Astrocyte (in vitro differentiated cells and primary cell): ENCODE measurements at regions not wholly inside any gene's neighbourhood (a gene's known extent, or its start where the extent isn't known, plus 50 kb on each side); places are given as distances from the start of the nearest gene placed in this dataset.

Experiments used
- DNase-seq: peaks from one replicate; pipeline ENCODE4 v3.0.0-alpha.2; 2010; ENCODE audit warnings: low read depth
- FAIRE-seq: peaks from 2 replicates; lab custom pipeline; 2011; peaks lifted over from hg19 to GRCh38; lab: Jason Lieb, UNC
- H2AFZ ChIP-seq: 2 replicates; pipeline ENCODE4 v1.6.0; 2012; ENCODE audit warnings: low read depth, low read length, inconsistent platforms
- H3K27ac ChIP-seq: 2 replicates; pipeline ENCODE4 v1.5.1; 2011; ENCODE audit warnings: low read depth, low read length, inconsistent platforms
- H3K27me3 ChIP-seq: 2 replicates; pipeline ENCODE4 v1.6.0; 2011; ENCODE audit warnings: low read length, inconsistent platforms; ENCODE audit not compliant: insufficient read depth
- H3K36me3 ChIP-seq: 2 replicates; pipeline ENCODE4 v1.5.1; 2011; ENCODE audit warnings: low read length, inconsistent platforms; ENCODE audit not compliant: insufficient read depth
- H3K4me1 ChIP-seq: 2 replicates; pipeline ENCODE4 v1.5.1; 2011; ENCODE audit warnings: low read length, inconsistent platforms; ENCODE audit not compliant: insufficient read depth
- H3K4me2 ChIP-seq: 2 replicates; pipeline ENCODE4 v1.6.0; 2012; ENCODE audit warnings: low read length, inconsistent platforms
- H3K4me3 ChIP-seq: 2 replicates; pipeline ENCODE4 v1.5.1; 2011; ENCODE audit warnings: low read depth, mild to moderate bottlenecking, low read length, inconsistent platforms; ENCODE audit not compliant: insufficient read depth
- H3K79me2 ChIP-seq: 2 replicates; pipeline ENCODE4 v1.6.0; 2012; ENCODE audit warnings: mild to moderate bottlenecking, low read length, inconsistent platforms; ENCODE audit not compliant: insufficient read depth
- H3K9ac ChIP-seq: 2 replicates; pipeline ENCODE4 v1.6.0; 2012; ENCODE audit warnings: mild to moderate bottlenecking, low read length, inconsistent platforms
- H3K9me3 ChIP-seq: 2 replicates; pipeline ENCODE4 v1.5.1; 2012; ENCODE audit warnings: low read depth, mild to moderate bottlenecking, low read length, inconsistent platforms; ENCODE audit not compliant: insufficient read depth
- H4K20me1 ChIP-seq: 2 replicates; pipeline ENCODE4 v1.6.0; 2012; ENCODE audit warnings: low read length, inconsistent platforms; ENCODE audit not compliant: insufficient read depth
- H3K27ac Mint-ChIP-seq: one replicate; pipeline ENCODE4 v1.8.0; 2021; ENCODE audit warnings: mild to moderate bottlenecking, mixed read lengths; ENCODE audit not compliant: unreplicated experiment
- H3K27me3 Mint-ChIP-seq: one replicate; pipeline ENCODE4 v1.8.0; 2021; ENCODE audit warnings: low read depth, mixed read lengths; ENCODE audit not compliant: unreplicated experiment
- H3K36me3 Mint-ChIP-seq: one replicate; pipeline ENCODE4 v1.8.0; 2021; ENCODE audit warnings: low read depth, mixed read lengths; ENCODE audit not compliant: unreplicated experiment
- H3K4me1 Mint-ChIP-seq: one replicate; pipeline ENCODE4 v1.8.0; 2021; ENCODE audit warnings: low read depth, mixed read lengths; ENCODE audit not compliant: unreplicated experiment
- H3K4me3 Mint-ChIP-seq: one replicate; pipeline ENCODE4 v1.8.0; 2021; ENCODE audit warnings: mild to moderate bottlenecking, moderate library complexity, mixed read lengths; ENCODE audit not compliant: unreplicated experiment
- H3K9me3 Mint-ChIP-seq: one replicate; pipeline ENCODE4 v1.8.0; 2021; ENCODE audit warnings: mild to moderate bottlenecking, mixed read lengths; ENCODE audit not compliant: unreplicated experiment
- CTCF ChIP-seq: IDR thresholded peaks from 2 replicates; pipeline ENCODE4 v1.5.1; 2011; ENCODE audit warnings: low read depth, mild to moderate bottlenecking, inconsistent platforms, low read length, moderate library complexity; ENCODE audit not compliant: insufficient read depth
- EZH2 ChIP-seq: IDR thresholded peaks from 2 replicates; pipeline ENCODE4 v1.6.1; 2012; ENCODE audit warnings: mild to moderate bottlenecking, low read length, inconsistent platforms; ENCODE audit not compliant: insufficient read depth

DNA sequence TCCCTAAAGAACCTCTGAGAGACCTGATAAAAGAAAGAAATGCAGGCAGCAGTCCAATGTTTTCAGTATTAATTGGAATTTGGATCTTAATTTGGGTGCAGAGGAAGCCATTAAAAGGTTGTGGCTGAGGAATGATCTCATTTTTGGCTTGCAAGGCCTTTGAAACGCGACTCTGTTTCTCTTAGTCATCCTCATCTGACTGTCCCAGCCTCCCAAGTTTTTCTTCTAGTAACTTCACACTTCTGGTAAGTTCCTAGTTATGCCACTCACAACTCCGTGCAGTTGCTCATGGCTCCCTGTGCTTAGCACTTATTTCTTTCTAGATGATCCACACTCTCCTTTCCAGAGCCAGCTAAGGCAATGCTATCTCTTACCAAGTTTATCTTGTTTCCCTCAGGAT is 147.4 kb upstream of the USP24 start:
- Histone ChIP-seq H3K9ac (no peak overlapping the region), H3K27me3 (no peaks in the 10 kb centered on the region), H3K36me3 (no peaks in the 10 kb centered on the region), H3K4me1 (peaks cover 6% of the 10 kb centered on the region), H3K79me2 (no peaks in the 10 kb centered on the region), H3K4me3 (no peak overlapping the region), H2AFZ (no peak overlapping the region), H3K27ac (no peak overlapping the region), H3K9me3 (no peaks in the 10 kb centered on the region), H3K4me2 (no peak overlapping the region), H4K20me1 (no peaks in the 10 kb centered on the region)
- FAIRE-seq (peak; percentile 80), DNase-seq (peak; percentile 85)
- Mint-ChIP-seq H3K4me1 (peaks cover 13% of the 10 kb centered on the region), H3K27me3 (peaks cover 26% of the 10 kb centered on the region), H3K4me3 (no peak overlapping the region), H3K27ac (peak overlapping the region; percentile 12), H3K36me3 (no peaks in the 10 kb centered on the region), H3K9me3 (peaks cover 4% of the 10 kb centered on the region)
- no peak for TF ChIP-seq EZH2
- TF ChIP-seq CTCF: no peak

GRCh38 chr1:55359611-55360010 is 144.4 kb upstream of the USP24 start:
- no peaks in the 10 kb centered on the region for H3K36me3 ChIP-seq
- no peaks in the 10 kb centered on the region for H3K36me3 Mint-ChIP-seq
- H3K27me3 ChIP-seq: no peaks in the 10 kb centered on the region
- no peak overlapping the region for H3K27ac Mint-ChIP-seq
- H3K27me3 Mint-ChIP-seq: peaks cover 23% of the 10 kb centered on the region
- no peaks in the 10 kb centered on the region for H3K9me3 Mint-ChIP-seq
- H3K4me1 Mint-ChIP-seq: peaks cover 13% of the 10 kb centered on the region
- no peak overlapping the region for H2AFZ ChIP-seq
- no peaks in the 10 kb centered on the region for H3K79me2 ChIP-seq
- H3K4me1 ChIP-seq: peaks cover 6% of the 10 kb centered on the region
- H3K4me3 Mint-ChIP-seq: no peak overlapping the region
- no peak overlapping the region for H3K4me2 ChIP-seq
- TF ChIP-seq EZH2: no peak
- TF ChIP-seq CTCF: no peak
- H3K4me3 ChIP-seq: no peak overlapping the region
- no peaks in the 10 kb centered on the region for H4K20me1 ChIP-seq
- no peak for FAIRE-seq
- H3K9me3 ChIP-seq: no peaks in the 10 kb centered on the region
- DNase-seq: peak; percentile 8
- no peak overlapping the region for H3K9ac ChIP-seq
- no peak overlapping the region for H3K27ac ChIP-seq

DNA sequence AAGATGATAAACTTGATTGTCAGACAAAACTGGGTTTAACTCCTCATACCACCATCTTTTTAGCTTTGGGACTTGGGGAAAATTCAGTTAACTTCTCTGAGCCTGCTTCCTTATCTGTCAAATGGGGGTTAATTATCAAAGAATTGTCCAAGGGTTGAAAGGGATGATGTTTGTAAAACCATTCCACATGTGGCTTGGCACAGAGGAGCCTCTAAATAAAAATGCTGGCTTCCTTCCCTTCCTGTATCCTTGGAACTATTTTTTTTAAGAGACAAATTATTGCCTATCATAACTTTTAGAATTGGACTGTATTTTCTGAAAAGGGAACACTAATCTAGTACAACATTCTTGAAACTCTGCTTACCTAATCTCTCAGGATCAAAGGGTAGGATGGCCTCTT is 143.4 kb upstream of the USP24 start:
- Histone ChIP-seq H3K4me2 (no peak overlapping the region), H2AFZ (no peak overlapping the region), H4K20me1 (no peaks in the 10 kb centered on the region), H3K9ac (no peak overlapping the region), H3K79me2 (no peaks in the 10 kb centered on the region), H3K9me3 (no peaks in the 10 kb centered on the region), H3K27me3 (no peaks in the 10 kb centered on the region), H3K36me3 (no peaks in the 10 kb centered on the region), H3K27ac (no peak overlapping the region), H3K4me3 (no peak overlapping the region), H3K4me1 (peaks cover 6% of the 10 kb centered on the region)
- DNase-seq (no peak), FAIRE-seq (no peak)
- H3K27me3 Mint-ChIP-seq: peaks cover 27% of the 10 kb centered on the region
- TF ChIP-seq EZH2 (no peak), CTCF (no peak)
- H3K27ac Mint-ChIP-seq: no peak overlapping the region
- H3K4me1 Mint-ChIP-seq: peaks cover 13% of the 10 kb centered on the region
- no peak overlapping the region for H3K4me3 Mint-ChIP-seq
- H3K9me3 Mint-ChIP-seq: no peaks in the 10 kb centered on the region
- H3K36me3 Mint-ChIP-seq: no peaks in the 10 kb centered on the region
